Stimulated activated naive CD4-positive, alpha-beta T cell treated with Interleukin-2 at 50 U/mL for 16 hours (primary cell): ENCODE measurements at regions not wholly inside any gene's neighbourhood (a gene's known extent, or its start where the extent isn't known, plus 50 kb on each side); places are given as distances from the start of the nearest gene placed in this dataset.

Experiments used
- DNase-seq: peaks from one replicate; lab custom pipeline; 2025; lab: John Stamatoyannopoulos, UW

DNA sequence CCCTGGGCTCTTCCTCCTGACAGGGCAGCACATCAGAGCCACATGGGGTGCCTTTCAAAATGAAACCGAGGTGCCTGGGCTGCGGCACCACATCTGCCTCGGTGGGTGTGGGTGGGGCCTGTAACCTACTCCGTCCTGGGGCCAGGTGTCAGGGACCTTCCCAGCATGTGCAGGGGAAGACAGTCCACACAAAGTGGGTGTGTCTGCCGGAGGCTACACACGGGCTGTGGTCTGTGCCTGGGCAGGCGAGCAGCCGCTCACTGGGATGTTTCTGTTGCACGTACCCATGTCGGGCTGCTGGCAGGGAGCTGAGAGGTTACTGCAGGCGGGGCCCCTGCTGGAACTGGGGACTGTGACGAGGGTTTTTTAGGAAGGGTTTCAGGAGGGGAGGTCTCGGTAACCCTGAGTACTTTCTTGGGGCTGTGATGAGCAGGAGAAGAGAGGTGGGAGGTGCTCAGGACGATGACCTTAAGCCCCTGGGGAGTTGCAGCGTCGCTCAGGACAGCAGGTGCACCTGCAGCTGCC lies 351.2 kb downstream of the SEC14L1 start:
- peak; percentile 26 for DNase-seq

DNA sequence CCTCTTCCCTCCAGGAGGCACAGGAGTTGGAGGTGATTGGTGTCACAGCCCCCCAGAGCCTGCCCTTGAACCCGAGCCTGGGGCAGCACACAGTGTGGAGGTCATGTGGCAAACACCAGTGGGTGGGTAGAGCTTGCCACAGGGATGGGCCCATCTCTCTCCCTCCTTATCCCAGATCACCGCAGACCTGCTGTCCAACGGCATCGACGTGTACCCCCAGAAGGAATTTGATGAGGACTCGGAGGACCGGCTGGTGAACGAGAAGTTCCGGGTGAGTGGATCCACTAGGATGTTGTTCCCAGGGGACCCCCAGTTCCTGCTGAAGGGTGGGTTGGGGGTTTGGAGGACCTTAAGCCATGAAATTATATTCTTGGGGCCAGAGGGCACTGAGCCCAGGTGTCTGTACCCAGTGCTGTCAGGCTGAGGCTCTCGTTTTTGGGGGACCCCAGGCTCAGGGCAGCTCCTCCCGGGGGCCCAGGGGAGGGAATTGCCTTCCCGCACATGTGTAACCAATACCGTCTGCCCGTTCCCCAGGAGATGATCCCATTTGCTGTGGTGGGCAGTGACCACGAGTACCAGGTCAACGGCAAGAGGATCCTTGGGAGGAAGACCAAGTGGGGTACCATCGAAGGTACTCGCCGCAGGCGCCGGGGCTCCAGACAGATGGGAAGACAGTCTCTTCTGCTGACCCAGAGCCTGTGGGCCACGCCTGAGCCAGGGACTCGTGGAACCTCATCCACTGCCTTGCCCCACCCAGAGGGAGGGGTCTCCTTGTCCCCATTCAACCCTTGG lies 351.9 kb downstream of the SEC14L1 start:
- no peak for DNase-seq

GRCh38 chr17:77493238-77493820 lies 352.6 kb downstream of the SEC14L1 start:
- no peak for DNase-seq

GRCh38 chr17:77493901-77494663 lies 353.3 kb downstream of the SEC14L1 start:
- no peak for DNase-seq

DNA sequence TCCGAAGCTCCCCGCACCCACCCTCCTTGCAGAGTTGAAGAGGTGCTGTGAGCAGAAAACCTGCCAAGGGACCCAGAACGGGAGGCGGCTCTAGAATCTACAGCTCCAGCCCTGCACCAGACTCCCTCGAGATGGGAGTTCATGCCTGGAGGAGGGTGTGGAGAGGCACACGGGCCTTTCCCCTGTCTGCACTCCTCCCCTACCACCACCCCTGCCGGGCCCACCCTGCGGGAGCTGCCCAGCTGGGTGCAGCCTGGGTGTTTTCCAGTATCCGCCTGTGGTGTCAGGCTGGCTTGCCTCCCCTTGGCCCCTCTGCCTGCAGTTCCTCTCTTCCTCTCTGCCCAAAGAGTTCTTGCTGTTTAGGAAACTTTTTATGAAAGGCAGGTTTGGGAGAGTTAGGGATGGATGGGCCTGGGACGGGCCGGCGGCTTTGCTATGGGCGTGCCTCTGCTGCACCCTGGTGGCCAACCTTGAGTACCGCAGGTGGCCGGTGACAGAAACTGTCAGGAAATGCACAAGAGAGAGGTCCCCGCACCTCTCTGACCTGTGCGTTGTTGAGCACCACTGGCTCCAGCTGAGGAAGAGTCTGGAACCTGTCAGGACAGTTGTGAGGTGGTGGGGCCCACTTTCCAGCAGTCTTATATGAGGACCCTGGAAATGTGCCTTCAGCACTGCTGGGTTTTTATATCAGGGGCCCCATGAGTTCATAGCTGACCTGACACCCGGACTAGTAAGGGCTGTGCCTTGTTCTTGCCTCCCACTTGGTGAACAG lies 354.1 kb downstream of the SEC14L1 start:
- DNase-seq = peak; percentile 61

DNA sequence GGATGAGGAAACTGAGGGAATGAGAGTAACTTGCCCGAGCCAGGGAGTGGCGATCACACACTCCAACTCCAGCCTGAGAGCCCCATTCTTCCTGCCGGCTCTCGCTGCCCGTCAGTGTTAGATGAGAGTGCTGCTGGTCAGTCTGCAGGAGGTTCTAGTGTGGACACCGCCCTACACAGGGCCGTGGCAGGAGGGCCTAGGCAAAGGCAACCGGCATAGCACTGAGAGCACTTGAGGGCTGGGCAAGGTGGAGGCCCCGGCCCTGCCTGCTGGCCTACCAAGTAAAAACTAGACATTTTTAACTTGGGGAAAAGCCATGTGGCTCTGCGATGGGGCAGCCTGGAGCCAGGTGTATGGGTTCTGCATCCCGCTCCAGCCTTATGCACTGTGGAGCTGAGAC lies 354.8 kb downstream of the SEC14L1 start:
- no peak for DNase-seq

GRCh38 chr17:77496401-77496801 lies 355.6 kb downstream of the SEC14L1 start:
- no peak for DNase-seq

- DNase-seq = no peak
These were observed 356.2 kb downstream of the SEC14L1 start for GRCh38 chr17:77496831-77497577.

DNA sequence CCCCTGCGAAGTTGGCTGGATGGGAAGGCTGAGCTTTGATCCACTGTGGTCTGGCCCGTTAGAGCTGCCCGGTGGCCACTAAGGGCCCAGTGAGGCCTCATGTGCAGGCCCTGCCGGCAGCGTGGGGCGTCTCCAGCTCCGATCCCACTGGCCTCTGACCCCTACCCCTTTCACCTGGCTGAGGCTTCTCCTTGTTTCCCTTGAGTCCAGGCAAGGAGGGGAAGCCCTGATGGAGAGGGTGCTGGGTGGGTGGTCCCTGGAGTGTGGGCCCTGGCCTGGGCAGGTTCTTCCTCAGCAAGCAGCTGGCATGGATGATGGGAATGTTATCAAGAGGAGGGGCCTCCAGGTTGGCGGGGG lies 356.8 kb downstream of the SEC14L1 start:
- DNase-seq = no peak

DNA sequence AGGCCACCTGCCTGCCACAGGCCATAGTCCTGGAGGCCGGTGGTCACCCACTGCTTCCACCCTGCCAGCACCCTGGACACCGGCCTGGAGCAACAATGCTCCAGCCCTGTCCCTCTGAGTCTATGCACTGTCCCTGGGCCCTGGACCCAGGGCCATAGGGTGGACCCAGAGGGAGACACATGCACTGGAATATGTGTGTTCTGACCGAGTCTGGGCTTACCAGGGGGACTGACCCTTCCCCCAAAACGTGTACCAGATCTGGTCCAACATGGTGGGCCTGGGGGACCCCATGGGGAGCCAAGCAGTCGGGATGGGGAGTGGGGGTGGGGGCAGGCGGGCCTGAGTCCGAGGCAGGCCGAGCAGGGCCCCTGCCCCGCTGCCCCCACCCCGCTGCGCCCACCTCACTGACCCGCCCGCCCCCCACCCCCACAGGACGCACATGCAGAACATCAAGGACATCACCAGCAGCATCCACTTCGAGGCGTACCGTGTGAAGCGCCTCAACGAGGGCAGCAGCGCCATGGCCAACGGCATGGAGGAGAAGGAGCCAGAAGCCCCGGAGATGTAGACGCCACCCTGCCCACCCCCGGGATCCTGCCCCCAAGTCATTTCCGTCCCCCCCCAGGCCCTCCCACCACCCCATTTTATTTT lies 357.4 kb downstream of the SEC14L1 start:
- DNase-seq = no peak

- DNase-seq = no peak
These were observed 358.3 kb downstream of the SEC14L1 start for GRCh38 chr17:77498791-77499698.

DNA sequence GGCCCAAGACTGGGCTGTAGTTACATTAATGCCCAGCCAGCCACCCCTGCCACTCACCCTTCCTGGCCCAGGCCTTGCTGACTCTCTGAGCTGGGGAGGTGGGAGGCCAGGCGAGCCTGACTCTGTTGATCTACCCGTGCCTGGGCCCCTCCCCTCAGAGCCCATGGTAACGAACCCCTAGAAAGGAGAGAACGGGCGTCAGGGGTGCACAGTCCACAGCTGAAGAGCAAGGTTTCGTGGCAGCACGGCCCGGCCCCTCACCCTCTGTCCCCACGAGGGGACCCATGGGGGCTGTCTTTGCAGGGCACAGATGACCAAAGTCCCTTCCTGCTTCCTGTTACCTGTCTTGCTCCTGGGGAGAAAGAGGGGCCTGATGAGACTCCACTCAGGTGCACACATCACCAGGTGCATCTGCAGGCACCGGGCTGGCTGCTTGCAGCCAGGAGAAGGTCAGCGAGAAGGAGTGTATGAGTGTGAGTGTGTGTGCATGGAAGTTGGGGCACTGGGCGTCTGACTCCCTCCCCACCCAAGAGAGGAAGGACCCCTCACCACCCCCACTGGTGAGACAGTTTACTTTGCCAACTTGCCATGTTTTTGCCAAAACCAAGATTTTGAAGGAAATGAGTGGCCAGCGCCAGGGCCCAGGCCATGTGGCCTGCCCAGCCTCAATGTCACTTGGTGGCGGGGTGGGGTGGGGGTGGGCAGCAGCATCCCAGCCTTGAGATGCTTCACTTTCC lies 359.1 kb downstream of the SEC14L1 start:
- DNase-seq = no peak

GRCh38 chr17:77501101-77501566 lies 360.4 kb downstream of the SEC14L1 start:
- no peak for DNase-seq

DNA sequence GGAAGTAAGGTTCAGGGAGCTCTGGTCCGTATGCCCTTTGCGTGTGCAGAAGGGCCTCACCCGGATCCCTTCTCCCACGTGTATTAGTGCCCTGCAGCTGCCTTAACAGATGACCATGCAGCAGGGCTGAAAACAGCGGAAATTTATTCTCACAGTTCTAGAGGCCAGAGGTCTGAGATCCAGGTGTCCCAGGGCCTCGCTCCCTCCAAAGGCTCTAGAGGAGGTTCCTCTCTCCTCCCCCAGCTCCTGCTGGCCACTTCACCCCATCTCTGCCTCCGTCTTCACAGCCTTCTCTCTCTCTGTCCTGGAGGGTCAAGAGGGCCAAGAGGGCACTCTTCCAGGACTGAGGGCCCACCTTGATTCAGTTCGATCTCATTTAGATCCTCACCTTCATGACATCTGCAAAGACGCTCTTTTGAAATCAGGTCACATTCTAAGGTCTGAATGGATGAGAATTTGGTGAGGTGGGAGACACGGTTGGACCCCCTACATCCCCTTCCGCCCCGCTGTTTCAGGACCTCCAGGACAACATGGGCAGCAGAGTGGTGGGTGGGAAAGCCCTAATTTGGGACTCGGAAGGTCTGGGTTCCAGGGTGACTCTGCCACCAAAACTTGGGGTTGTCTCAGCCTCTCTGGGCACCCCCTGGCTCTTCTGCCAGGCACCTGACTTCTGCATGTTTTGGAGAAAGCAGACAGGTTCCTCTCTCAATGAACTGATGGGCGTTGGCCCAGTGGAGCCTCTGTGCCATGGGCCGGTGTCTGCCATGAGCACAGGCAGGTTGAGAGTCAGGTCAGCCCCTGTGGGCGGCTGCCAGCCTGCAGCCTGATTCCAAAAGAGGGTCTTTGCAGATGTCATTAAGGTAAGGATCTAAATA lies 361.2 kb downstream of the SEC14L1 start:
- DNase-seq = no peak

- DNase-seq = no peak
These were observed 362.0 kb downstream of the SEC14L1 start for GRCh38 chr17:77502626-77503292.

DNA sequence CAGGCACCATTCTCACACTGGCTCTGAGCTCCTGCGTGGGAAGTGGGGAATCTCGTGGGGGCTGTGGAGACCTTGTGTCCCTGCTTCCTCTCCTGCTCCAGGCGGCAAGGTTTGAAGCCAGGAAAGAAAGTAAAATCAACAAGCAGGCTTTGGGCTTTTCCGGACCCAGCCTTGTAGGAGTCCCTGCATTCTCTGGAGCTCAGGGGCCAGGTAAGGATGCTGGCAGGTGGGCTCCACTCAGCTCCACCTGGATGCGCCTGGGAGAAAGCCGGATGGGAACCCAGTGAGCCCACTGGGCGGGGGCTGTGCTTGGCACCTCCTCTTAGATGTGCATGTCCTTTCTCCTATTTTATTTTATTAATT lies 362.5 kb downstream of the SEC14L1 start:
- no peak for DNase-seq

- no peak for DNase-seq
These were observed 363.3 kb downstream of the SEC14L1 start for GRCh38 chr17:77503916-77504651.
